Peyer's patch (tissue), 4 donors: ENCODE measurements at regions not wholly inside any gene's neighbourhood (a gene's known extent, or its start where the extent isn't known, plus 50 kb on each side); places are given as distances from the start of the nearest gene placed in this dataset.

Experiments
- POLR2A ChIP-seq, 2 donors: fragments of 450-650 bp; IDR thresholded peaks; one replicate each; pipeline ENCODE4 v1.5.1; 2017; ENCODE audit warnings: antibody characterized with exemption in 2 of 2, mild to moderate bottlenecking in 2 of 2, moderate library complexity in 2 of 2
- TF ChIP-seq, protein P1 (sequence below), 6 experiments: fragments of 450-650 bp in 4 of 6; fragments of 200-600 bp in 2 of 6; sonication (generic) in 1 of 6; IDR thresholded peaks; one replicate each; pipeline ENCODE4 v1.5.1; 2017 to 2019; ENCODE audit warnings: antibody characterized with exemption in 6 of 6, mild to moderate bottlenecking in 3 of 6, moderate library complexity in 1 of 6

- no peak for TF ChIP-seq POLR2A (IDR thresholded peaks at IDR 0.05)
- TF ChIP-seq, protein P1, sequence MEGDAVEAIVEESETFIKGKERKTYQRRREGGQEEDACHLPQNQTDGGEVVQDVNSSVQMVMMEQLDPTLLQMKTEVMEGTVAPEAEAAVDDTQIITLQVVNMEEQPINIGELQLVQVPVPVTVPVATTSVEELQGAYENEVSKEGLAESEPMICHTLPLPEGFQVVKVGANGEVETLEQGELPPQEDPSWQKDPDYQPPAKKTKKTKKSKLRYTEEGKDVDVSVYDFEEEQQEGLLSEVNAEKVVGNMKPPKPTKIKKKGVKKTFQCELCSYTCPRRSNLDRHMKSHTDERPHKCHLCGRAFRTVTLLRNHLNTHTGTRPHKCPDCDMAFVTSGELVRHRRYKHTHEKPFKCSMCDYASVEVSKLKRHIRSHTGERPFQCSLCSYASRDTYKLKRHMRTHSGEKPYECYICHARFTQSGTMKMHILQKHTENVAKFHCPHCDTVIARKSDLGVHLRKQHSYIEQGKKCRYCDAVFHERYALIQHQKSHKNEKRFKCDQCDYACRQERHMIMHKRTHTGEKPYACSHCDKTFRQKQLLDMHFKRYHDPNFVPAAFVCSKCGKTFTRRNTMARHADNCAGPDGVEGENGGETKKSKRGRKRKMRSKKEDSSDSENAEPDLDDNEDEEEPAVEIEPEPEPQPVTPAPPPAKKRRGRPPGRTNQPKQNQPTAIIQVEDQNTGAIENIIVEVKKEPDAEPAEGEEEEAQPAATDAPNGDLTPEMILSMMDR (IDR thresholded peaks at IDR 0.05) = no peak
These were observed 57.9 kb upstream of the EXOC6 start for GRCh38 chr10:92790440-92790839.
